NCI-H1694 treated with DMSO at 0.1 percent for 48 hours (cell line): ENCODE measurements at regions not wholly inside any gene's neighbourhood (a gene's known extent, or its start where the extent isn't known, plus 50 kb on each side); places are given as distances from the start of the nearest gene placed in this dataset.

Experiments
- DNase-seq: peaks from one replicate; lab custom pipeline; 2025; lab: John Stamatoyannopoulos, UW

GRCh38 chr4:134328741-134329140, 127.2 kb upstream of the PABPC4L start:
- DNase-seq: no peak

DNA sequence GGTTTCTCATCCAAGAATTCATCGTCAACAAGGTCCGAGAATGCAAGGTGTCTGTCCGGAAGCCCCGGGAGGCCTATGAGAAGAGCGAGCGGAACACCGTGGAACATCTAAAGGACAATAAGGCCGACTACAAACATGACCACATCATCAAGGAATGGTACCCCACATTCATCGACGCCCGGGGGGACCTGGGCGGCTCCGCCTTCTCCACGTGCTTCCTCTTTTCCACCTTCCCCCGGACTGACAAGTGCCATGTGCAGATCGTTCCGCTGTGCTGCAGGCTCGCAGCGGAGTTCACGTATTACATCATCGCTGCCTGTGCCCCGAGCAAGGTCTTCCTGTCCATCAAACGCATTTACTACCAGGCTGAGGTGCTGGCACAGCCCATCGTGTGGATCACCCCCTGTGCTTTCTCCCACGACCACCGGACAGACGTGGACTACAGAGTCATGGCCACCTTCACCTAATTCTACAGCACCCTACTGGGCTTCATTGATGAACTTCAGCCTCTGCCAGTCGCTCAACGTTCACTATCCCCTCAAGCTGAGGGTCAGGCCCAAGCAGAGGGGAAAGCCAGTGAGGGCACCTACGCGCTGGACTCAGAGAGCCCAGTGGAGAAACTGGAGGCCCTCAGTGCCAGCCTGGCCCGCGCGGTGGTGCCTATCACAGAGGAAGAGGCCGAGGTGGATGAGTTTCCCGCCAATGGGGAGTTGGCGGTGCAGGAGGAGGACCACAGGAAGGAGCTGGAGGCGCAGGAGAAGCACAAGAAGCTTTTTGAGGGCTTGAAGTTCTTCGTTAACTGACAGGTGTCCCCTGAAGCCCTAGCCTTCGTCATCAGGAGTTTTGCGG, 125.9 kb upstream of the PABPC4L start:
- DNase-seq: no peak

GRCh38 chr4:134326866-134327265, 125.3 kb upstream of the PABPC4L start:
- no peak for DNase-seq

GRCh38 chr4:134324179-134324578, 122.6 kb upstream of the PABPC4L start:
- DNase-seq: no peak

- no peak for DNase-seq
Measured at GRCh38 chr4:134320048-134320447, 118.5 kb upstream of the PABPC4L start.

DNA sequence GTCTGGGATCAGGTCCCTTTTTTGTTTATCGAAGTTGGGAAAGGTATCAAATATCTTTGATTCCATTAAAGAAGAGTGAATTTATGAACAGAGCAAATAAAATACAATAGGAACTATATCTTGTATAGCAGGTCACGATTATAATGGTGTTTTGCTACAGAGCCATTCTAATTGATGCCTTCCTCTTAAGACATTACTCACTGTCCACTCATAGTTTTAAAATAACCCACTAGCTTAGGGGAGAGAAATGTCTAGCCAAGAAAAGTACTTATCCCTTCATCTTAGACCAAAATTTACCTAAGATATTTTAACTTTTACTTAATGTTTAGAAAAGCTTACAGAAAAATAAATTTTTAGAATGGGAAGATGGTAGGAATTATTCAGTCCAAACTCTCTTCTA, 112.0 kb upstream of the PABPC4L start:
- no peak for DNase-seq

GRCh38 chr4:134309715-134310114, 108.1 kb upstream of the PABPC4L start:
- no peak for DNase-seq

GRCh38 chr4:134308910-134309309, 107.3 kb upstream of the PABPC4L start:
- DNase-seq: no peak

GRCh38 chr4:134298313-134298712, 96.7 kb upstream of the PABPC4L start:
- no peak for DNase-seq

DNA sequence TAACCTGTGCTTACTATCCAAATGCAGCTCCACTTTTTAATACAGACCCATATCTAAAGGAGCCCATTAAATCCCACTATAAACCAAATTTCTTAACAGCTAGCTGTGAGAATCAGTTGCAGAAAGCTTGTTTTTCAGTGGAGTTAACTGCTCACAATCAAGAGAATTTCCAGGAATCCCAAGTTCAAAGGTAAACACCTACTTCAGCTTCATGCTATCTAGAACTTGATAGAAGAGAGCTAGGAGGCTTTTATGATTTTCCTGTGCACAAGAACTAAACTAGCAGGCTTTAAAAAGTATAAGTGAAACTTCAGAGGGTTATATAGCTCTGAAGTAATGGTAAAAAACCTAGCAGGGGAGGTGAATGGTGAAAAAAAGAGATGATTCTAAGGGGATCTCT, 96.2 kb upstream of the PABPC4L start:
- no peak for DNase-seq

- DNase-seq: no peak
Measured at GRCh38 chr4:134282680-134283079, 81.1 kb upstream of the PABPC4L start.

GRCh38 chr4:134278675-134279074, 77.1 kb upstream of the PABPC4L start:
- DNase-seq: no peak

DNA sequence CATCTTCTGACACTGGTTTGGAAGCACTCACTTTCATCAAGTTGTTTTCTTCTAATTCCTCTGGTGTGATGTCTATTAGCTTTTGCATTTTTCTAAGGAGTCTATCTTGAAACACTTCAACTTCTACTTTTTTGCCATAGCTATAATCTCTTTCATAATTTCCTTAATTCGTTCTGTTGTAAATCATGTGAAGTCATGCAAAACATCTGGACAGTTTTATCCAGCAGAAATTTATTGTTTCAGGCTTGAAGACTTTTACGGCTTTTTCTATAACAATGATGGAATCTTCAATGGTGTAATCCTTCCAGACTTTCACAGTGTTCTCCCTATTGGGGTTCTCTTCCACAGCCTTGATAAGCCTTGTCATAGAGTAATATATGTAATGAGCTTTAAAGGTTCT, 74.9 kb upstream of the PABPC4L start:
- DNase-seq: no peak

- DNase-seq: no peak
Measured at GRCh38 chr4:134260126-134260525, 58.5 kb upstream of the PABPC4L start.
